Nephron (organoid): ENCODE measurements at regions not wholly inside any gene's neighbourhood (a gene's known extent, or its start where the extent isn't known, plus 50 kb on each side); places are given as distances from the start of the nearest gene placed in this dataset.

Source experiments
- H3K27ac Mint-ChIP-seq, 3 experiments: 2 replicates each; pipeline ENCODE4 v1.8.0; 2020; ENCODE audit warnings: mixed read lengths in 3 of 3, mild to moderate bottlenecking in 2 of 3, moderate library complexity in 1 of 3
- H3K27me3 Mint-ChIP-seq: 2 replicates; pipeline ENCODE4 v1.8.0; 2021; ENCODE audit warnings: low read depth, mild to moderate bottlenecking, moderate library complexity, mixed read lengths
- H3K36me3 Mint-ChIP-seq: 2 replicates; pipeline ENCODE4 v1.8.0; 2020; ENCODE audit warnings: low read depth, mixed read lengths
- H3K4me1 Mint-ChIP-seq: 2 replicates; pipeline ENCODE4 v1.8.0; 2020; ENCODE audit warnings: mixed read lengths
- H3K4me3 Mint-ChIP-seq, 3 experiments: 2 replicates each; pipeline ENCODE4 v1.8.0; 2020; ENCODE audit warnings: mild to moderate bottlenecking in 3 of 3, mixed read lengths in 3 of 3, moderate library complexity in 2 of 3
- H3K9me3 Mint-ChIP-seq: 2 replicates; pipeline ENCODE4 v1.8.0; 2020; ENCODE audit warnings: mixed read lengths
- CTCF ChIP-seq, 3 experiments: fragments of 200-600 bp; sonication (generic); IDR thresholded peaks; one replicate each; pipeline ENCODE4 v1.5.0; 2021; ENCODE audit warnings: antibody characterized with exemption in 3 of 3; ENCODE audit not compliant: unreplicated experiment in 3 of 3

- Mint-ChIP-seq H3K27ac (peak overlapping the region in 1 of 3 experiments; percentile 40), H3K36me3 (no peaks in the 10 kb centered on the region), H3K9me3 (no peaks in the 10 kb centered on the region), H3K4me3 (peak overlapping the region in 1 of 3 experiments; percentile 11), H3K4me1 (peaks cover 70% of the 10 kb centered on the region), H3K27me3 (peaks cover 4% of the 10 kb centered on the region)
- TF ChIP-seq CTCF (IDR thresholded peaks at IDR 0.05; ENCODE audit: unreplicated experiment in 3 of 3) = no peak
These were observed 219.9 kb upstream of the SSTR4 start for GRCh38 chr20:22815206-22815551.

GRCh38 chr20:22815603-22816315 lies 219.4 kb upstream of the SSTR4 start:
- H3K36me3 Mint-ChIP-seq = no peaks in the 10 kb centered on the region
- peaks cover 4% of the 10 kb centered on the region for H3K27me3 Mint-ChIP-seq
- H3K27ac Mint-ChIP-seq = peak overlapping the region in 2 of 3 experiments; percentile 36 to 40
- H3K9me3 Mint-ChIP-seq = no peaks in the 10 kb centered on the region
- H3K4me3 Mint-ChIP-seq = peak overlapping the region in 1 of 3 experiments; percentile 0
- TF ChIP-seq CTCF (IDR thresholded peaks at IDR 0.05; ENCODE audit: unreplicated experiment in 3 of 3) = peak in 1 of 3 experiments; percentile 8
- peaks cover 64% of the 10 kb centered on the region for H3K4me1 Mint-ChIP-seq

GRCh38 chr20:22818636-22819035 lies 216.5 kb upstream of the SSTR4 start:
- Mint-ChIP-seq H3K27me3 (peaks cover 4% of the 10 kb centered on the region), H3K4me3 (peak overlapping the region in 1 of 3 experiments; percentile 10), H3K4me1 (peaks cover 61% of the 10 kb centered on the region), H3K36me3 (no peaks in the 10 kb centered on the region), H3K27ac (peak overlapping the region in 1 of 3 experiments; percentile 3), H3K9me3 (no peaks in the 10 kb centered on the region)
- TF ChIP-seq CTCF (IDR thresholded peaks at IDR 0.05; ENCODE audit: unreplicated experiment in 3 of 3) = no peak

DNA sequence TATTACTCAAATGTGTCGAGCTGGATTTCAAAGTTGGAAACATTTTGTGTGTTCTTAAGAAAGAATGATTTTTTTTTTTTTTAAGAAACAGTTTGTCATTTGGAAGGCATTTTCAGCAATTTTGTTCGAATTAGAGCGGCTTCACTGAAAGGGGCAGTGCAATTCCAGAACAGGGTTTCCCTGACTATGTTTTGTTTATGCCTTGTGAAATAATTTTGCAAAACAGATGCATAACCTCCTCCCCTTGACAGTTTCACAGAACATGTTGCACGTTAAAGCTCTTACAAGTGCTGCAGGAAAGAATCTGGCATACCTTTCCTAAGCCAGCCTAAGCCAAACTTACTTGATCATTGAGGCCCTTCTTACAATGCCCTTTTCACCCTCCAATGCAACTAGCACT lies 216.0 kb upstream of the SSTR4 start:
- TF ChIP-seq CTCF (IDR thresholded peaks at IDR 0.05; ENCODE audit: unreplicated experiment in 3 of 3) = no peak
- Mint-ChIP-seq H3K27me3 (peaks cover 4% of the 10 kb centered on the region), H3K4me1 (peaks cover 64% of the 10 kb centered on the region), H3K9me3 (no peaks in the 10 kb centered on the region), H3K4me3 (no peak overlapping the region), H3K27ac (no peak overlapping the region), H3K36me3 (no peaks in the 10 kb centered on the region)

DNA sequence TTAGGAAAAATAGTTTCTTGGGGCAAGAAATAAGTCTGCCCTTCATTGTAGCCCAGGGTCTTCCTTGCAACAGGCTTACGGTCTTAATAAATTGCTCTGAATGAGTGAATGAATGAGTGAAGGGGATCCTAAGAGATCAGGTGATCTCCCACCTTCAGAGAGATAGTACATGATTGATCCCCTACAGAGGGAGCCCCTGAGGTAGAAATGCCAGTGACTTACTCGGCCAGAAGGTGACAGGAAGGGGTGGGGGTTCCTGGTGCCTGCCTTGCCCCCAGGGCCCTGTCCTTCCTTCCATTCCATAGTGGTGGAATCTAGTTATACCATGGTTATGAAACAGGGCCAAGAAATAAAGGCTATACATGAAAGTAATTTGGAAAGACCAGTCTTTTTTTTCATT lies 215.3 kb upstream of the SSTR4 start:
- no peak overlapping the region for H3K4me3 Mint-ChIP-seq
- TF ChIP-seq CTCF (IDR thresholded peaks at IDR 0.05; ENCODE audit: unreplicated experiment in 3 of 3) = no peak
- peaks cover 57% of the 10 kb centered on the region for H3K4me1 Mint-ChIP-seq
- peaks cover 3% of the 10 kb centered on the region for H3K27me3 Mint-ChIP-seq
- no peaks in the 10 kb centered on the region for H3K9me3 Mint-ChIP-seq
- H3K36me3 Mint-ChIP-seq = no peaks in the 10 kb centered on the region
- no peak overlapping the region for H3K27ac Mint-ChIP-seq
